Neuronal stem cell (in vitro differentiated cells): ENCODE measurements at regions not wholly inside any gene's neighbourhood (a gene's known extent, or its start where the extent isn't known, plus 50 kb on each side); places are given as distances from the start of the nearest gene placed in this dataset.

ENCODE experiments used
- DNase-seq: peaks from one replicate; pipeline ENCODE4 v3.0.0-alpha.2; 2013; ENCODE audit warnings: low spot score
- H2AFZ ChIP-seq: one replicate; pipeline ENCODE4 v1.6.1; 2013; ENCODE audit warnings: mild to moderate bottlenecking, low read length, inconsistent platforms
- H2AK5ac ChIP-seq: 2 replicates; pipeline ENCODE4 v1.6.1; 2013; ENCODE audit warnings: low read depth, mild to moderate bottlenecking, inconsistent platforms, low read length, moderate library complexity, mixed read lengths
- H2BK120ac ChIP-seq: 2 replicates; pipeline ENCODE4 v1.6.1; 2013; ENCODE audit warnings: low read depth, mild to moderate bottlenecking, inconsistent platforms, low read length, moderate library complexity, mixed read lengths
- H2BK12ac ChIP-seq: one replicate; pipeline ENCODE4 v1.6.1; 2013; ENCODE audit warnings: low read length, inconsistent platforms
- H2BK15ac ChIP-seq: 2 replicates; pipeline ENCODE4 v1.6.1; 2013; ENCODE audit warnings: mild to moderate bottlenecking, low read length, inconsistent platforms, mixed read lengths
- H2BK5ac ChIP-seq: one replicate; pipeline ENCODE4 v1.6.1; 2013; ENCODE audit warnings: inconsistent platforms, mild to moderate bottlenecking, low read length, moderate library complexity
- H3K14ac ChIP-seq: one replicate; pipeline ENCODE4 v1.6.1; 2013; ENCODE audit warnings: low read length, inconsistent platforms
- H3K18ac ChIP-seq: 2 replicates; pipeline ENCODE4 v1.6.1; 2013; ENCODE audit warnings: low read length, inconsistent platforms
- H3K23ac ChIP-seq: 2 replicates; pipeline ENCODE4 v1.6.1; 2013; ENCODE audit warnings: low read depth, mild to moderate bottlenecking, mixed read lengths, low read length, inconsistent platforms; ENCODE audit not compliant: poor library complexity
- H3K27ac ChIP-seq: replicated peaks from 3 replicates; pipeline ENCODE4 v1.5.1; 2013; ENCODE audit warnings: low read length, inconsistent platforms
- H3K27me3 ChIP-seq, 3 experiments: 2 replicates each; pipeline ENCODE4 v1.6.1; 2013; ENCODE audit warnings: low read length in 3 of 3, mild to moderate bottlenecking in 2 of 3, inconsistent platforms in 1 of 3, low read depth in 1 of 3, mixed read lengths in 1 of 3, moderate library complexity in 1 of 3; ENCODE audit not compliant: control insufficient read depth in 3 of 3, insufficient read depth in 3 of 3
- H3K36me3 ChIP-seq, 2 donors: replicated peaks in 1 of 2; 2 replicates each; pipeline ENCODE4 v1.6.1; 2013; ENCODE audit warnings: low read length in 2 of 2; ENCODE audit not compliant: control insufficient read depth in 2 of 2, insufficient read depth in 2 of 2
- H3K4ac ChIP-seq: 2 replicates; pipeline ENCODE4 v1.6.1; 2013; ENCODE audit warnings: inconsistent platforms, mild to moderate bottlenecking, low read length, moderate library complexity
- H3K4me1 ChIP-seq, 2 donors: 1 replicate in 1 of 2; 2 replicates in 1 of 2; pipeline ENCODE4 v1.6.1; 2013; ENCODE audit warnings: low read length in 2 of 2, low read depth in 1 of 2; ENCODE audit not compliant: control insufficient read depth in 2 of 2, insufficient read depth in 1 of 2
- H3K4me2 ChIP-seq: one replicate; pipeline ENCODE4 v1.6.1; 2013; ENCODE audit warnings: mild to moderate bottlenecking, low read length, inconsistent platforms; ENCODE audit not compliant: insufficient read depth, poor library complexity, severe bottlenecking
- H3K4me3 ChIP-seq, 2 donors: 2 replicates each; pipeline ENCODE4 v1.5.1; 2013; ENCODE audit warnings: low read length in 2 of 2, mild to moderate bottlenecking in 2 of 2, inconsistent platforms in 1 of 2, moderate library complexity in 1 of 2
- H3K79me1 ChIP-seq: one replicate; pipeline ENCODE4 v1.6.1; 2013; ENCODE audit warnings: low read depth, mild to moderate bottlenecking, inconsistent platforms, low read length, moderate library complexity
- H3K9ac ChIP-seq: one replicate; pipeline ENCODE4 v1.6.1; 2013; ENCODE audit warnings: mild to moderate bottlenecking, low read depth, low read length, inconsistent platforms; ENCODE audit not compliant: poor library complexity
- H3K9me3 ChIP-seq, 2 donors: replicated peaks in 1 of 2; 2 replicates each; pipeline versions ENCODE3 to v1.6.1; 2013; ENCODE audit warnings: low read length in 2 of 2, mild to moderate bottlenecking in 2 of 2, inconsistent platforms in 1 of 2, low read depth in 1 of 2, mixed read lengths in 1 of 2, moderate library complexity in 1 of 2; ENCODE audit not compliant: control insufficient read depth in 2 of 2, insufficient read depth in 1 of 2
- H4K8ac ChIP-seq: one replicate; pipeline ENCODE4 v1.6.1; 2013; ENCODE audit warnings: low read depth, mild to moderate bottlenecking, inconsistent platforms, low read length, moderate library complexity
- H4K91ac ChIP-seq: one replicate; pipeline ENCODE4 v1.6.1; 2013; ENCODE audit warnings: low read length, low read depth, mild to moderate bottlenecking, inconsistent platforms; ENCODE audit not compliant: poor library complexity
- WGBS, 2 donors: extraction: QIAGEN DNeasy Blood & Tissue Kit; methylation state at CpG; one replicate each; pipeline ENCODE4 v1.1.7; 2013; ENCODE audit warnings: missing lambda C conversion rate in 2 of 2, mixed read lengths in 1 of 2; ENCODE audit not compliant: insufficient read length in 2 of 2, insufficient replicate concordance in 1 of 2; ENCODE audit errors: extremely low coverage in 2 of 2; 5-methylcytosine and 5-hydroxymethylcytosine counted together

DNA sequence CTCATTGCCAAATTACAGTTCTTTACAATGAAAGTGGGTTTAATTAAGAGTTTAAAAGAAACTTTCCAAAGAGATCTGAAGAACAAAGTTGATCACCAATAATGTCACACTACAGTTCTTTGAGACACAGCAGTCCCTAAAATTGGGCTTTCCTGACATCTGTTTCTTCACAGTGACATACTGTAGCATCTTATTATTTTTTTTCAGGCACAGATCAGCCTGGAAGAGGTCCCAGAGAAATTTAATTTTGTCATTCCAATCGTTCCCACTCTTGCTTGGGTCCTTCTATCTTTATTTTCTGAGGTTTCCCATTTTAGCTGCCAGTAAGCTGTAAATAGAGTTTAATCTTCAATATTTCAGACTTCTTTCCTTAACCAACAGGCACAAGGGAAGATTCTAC lies 143.1 kb upstream of the FRMPD4 start:
- H2BK120ac ChIP-seq: no peak overlapping the region
- no peak overlapping the region for H2BK15ac ChIP-seq
- DNase-seq: no peak
- peaks cover 0 to 2% of the 10 kb centered on the region in 2 donors for H3K4me1 ChIP-seq
- H3K79me1 ChIP-seq: no peaks in the 10 kb centered on the region
- H3K27ac ChIP-seq: no peak overlapping the region
- no peak overlapping the region for H3K23ac ChIP-seq
- no peak overlapping the region for H2BK12ac ChIP-seq
- no peak overlapping the region for H4K91ac ChIP-seq
- no peak overlapping the region for H2AK5ac ChIP-seq
- no peak overlapping the region for H3K4me3 ChIP-seq
- H3K9ac ChIP-seq: no peak overlapping the region
- H3K18ac ChIP-seq: no peak overlapping the region
- no CpG with 5 or more reads among the region's 1 CpG for WGBS, 2 donors
- no peak overlapping the region for H2AFZ ChIP-seq
- H4K8ac ChIP-seq: no peak overlapping the region
- no peak overlapping the region for H3K4ac ChIP-seq
- no peak overlapping the region for H3K4me2 ChIP-seq
- no peak overlapping the region for H3K14ac ChIP-seq
- H3K9me3 ChIP-seq: no peaks in the 10 kb centered on the region
- H3K27me3 ChIP-seq: no peaks in the 10 kb centered on the region
- no peaks in the 10 kb centered on the region for H3K36me3 ChIP-seq
- no peak overlapping the region for H2BK5ac ChIP-seq

- no peak overlapping the region for H3K23ac ChIP-seq
- H3K9ac ChIP-seq: no peak overlapping the region
- no peak overlapping the region for H3K4ac ChIP-seq
- no peak overlapping the region for H2BK5ac ChIP-seq
- H3K27me3 ChIP-seq: peaks cover 0 to 4% (median 0%) of the 10 kb centered on the region in 3 experiments
- H3K4me1 ChIP-seq: peaks cover 0 to 2% of the 10 kb centered on the region in 2 donors
- no peak overlapping the region for H3K14ac ChIP-seq
- H2AFZ ChIP-seq: no peak overlapping the region
- H2AK5ac ChIP-seq: no peak overlapping the region
- no peaks in the 10 kb centered on the region for H3K36me3 ChIP-seq
- DNase-seq: no peak
- no peak overlapping the region for H3K27ac ChIP-seq
- no CpG with 5 or more reads among the region's 2 CpGs for WGBS, 2 donors
- no peak overlapping the region for H3K4me3 ChIP-seq
- H4K8ac ChIP-seq: no peak overlapping the region
- no peak overlapping the region for H3K18ac ChIP-seq
- no peaks in the 10 kb centered on the region for H3K79me1 ChIP-seq
- H3K9me3 ChIP-seq: no peaks in the 10 kb centered on the region
- H2BK12ac ChIP-seq: no peak overlapping the region
- H2BK15ac ChIP-seq: no peak overlapping the region
- H2BK120ac ChIP-seq: no peak overlapping the region
- H4K91ac ChIP-seq: no peak overlapping the region
- H3K4me2 ChIP-seq: no peak overlapping the region
These were observed 141.5 kb upstream of the FRMPD4 start for GRCh38 chrX:11996810-11997209.

- Histone ChIP-seq H3K27me3 (peaks cover 0 to 4% (median 0%) of the 10 kb centered on the region in 3 experiments), H2BK12ac (no peak overlapping the region), H2BK15ac (no peak overlapping the region), H3K4me2 (no peak overlapping the region), H3K9me3 (no peaks in the 10 kb centered on the region), H3K79me1 (no peaks in the 10 kb centered on the region), H3K4me1 (no peaks in the 10 kb centered on the region), H3K27ac (no peak overlapping the region), H3K9ac (no peak overlapping the region), H4K91ac (no peak overlapping the region), H3K36me3 (no peaks in the 10 kb centered on the region), H3K23ac (no peak overlapping the region), H3K4ac (no peak overlapping the region), H2AK5ac (no peak overlapping the region), H2BK5ac (no peak overlapping the region), H2BK120ac (no peak overlapping the region), H3K4me3 (no peak overlapping the region), H3K14ac (no peak overlapping the region), H3K18ac (no peak overlapping the region), H4K8ac (no peak overlapping the region), H2AFZ (no peak overlapping the region)
- no peak for DNase-seq
- no CpG with 5 or more reads among the region's 2 CpGs for WGBS, 2 donors
These were observed 139.3 kb upstream of the FRMPD4 start for GRCh38 chrX:11998944-11999343.

GRCh38 chrX:12002876-12003275 lies 135.4 kb upstream of the FRMPD4 start:
- Histone ChIP-seq H4K8ac (no peak overlapping the region), H2AK5ac (no peak overlapping the region), H4K91ac (no peak overlapping the region), H3K9me3 (no peaks in the 10 kb centered on the region), H3K4ac (no peak overlapping the region), H3K36me3 (no peaks in the 10 kb centered on the region), H3K9ac (no peak overlapping the region), H3K27me3 (peaks cover 0 to 4% (median 0%) of the 10 kb centered on the region in 3 experiments), H3K79me1 (no peaks in the 10 kb centered on the region), H2BK12ac (no peak overlapping the region), H3K14ac (no peak overlapping the region), H3K27ac (no peak overlapping the region), H2AFZ (no peak overlapping the region), H3K4me3 (no peak overlapping the region), H3K4me2 (no peak overlapping the region), H2BK120ac (no peak overlapping the region), H3K18ac (no peak overlapping the region), H3K4me1 (no peaks in the 10 kb centered on the region), H2BK5ac (no peak overlapping the region), H2BK15ac (no peak overlapping the region), H3K23ac (no peak overlapping the region)
- no peak for DNase-seq
